LoVo (cell line): ENCODE measurements at regions not wholly inside any gene's neighbourhood (a gene's known extent, or its start where the extent isn't known, plus 50 kb on each side); places are given as distances from the start of the nearest gene placed in this dataset.
"Not testable (repeated sequence)": the region's sequence is repeated elsewhere in the genome, so short reads cannot be mapped to it uniquely, and the experiment has no call there.

Experiments
- DNase-seq: peaks from one replicate; pipeline ENCODE4 v3.0.0-alpha.2; 2016; ENCODE audit warnings: low spot score

DNA sequence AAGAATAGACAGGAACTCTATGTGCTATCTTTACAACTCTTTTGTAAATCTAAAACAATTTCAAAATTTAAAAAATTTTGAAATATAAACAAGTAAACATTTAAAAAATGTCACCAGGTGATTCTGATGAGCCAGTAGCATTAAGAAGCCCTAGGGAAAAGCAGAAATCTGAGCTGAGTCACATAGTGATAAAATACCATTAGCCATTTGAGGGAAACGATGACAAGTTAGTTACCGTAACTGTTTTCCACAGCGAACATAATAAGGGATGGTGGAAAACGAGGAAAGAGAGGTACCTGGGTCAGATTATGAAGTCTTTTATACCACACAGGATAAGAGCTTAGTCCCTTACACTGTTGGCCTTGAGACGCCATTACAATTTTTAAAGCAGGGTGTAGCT is 55.5 kb downstream of the PRR15 start:
- DNase-seq = no peak

DNA sequence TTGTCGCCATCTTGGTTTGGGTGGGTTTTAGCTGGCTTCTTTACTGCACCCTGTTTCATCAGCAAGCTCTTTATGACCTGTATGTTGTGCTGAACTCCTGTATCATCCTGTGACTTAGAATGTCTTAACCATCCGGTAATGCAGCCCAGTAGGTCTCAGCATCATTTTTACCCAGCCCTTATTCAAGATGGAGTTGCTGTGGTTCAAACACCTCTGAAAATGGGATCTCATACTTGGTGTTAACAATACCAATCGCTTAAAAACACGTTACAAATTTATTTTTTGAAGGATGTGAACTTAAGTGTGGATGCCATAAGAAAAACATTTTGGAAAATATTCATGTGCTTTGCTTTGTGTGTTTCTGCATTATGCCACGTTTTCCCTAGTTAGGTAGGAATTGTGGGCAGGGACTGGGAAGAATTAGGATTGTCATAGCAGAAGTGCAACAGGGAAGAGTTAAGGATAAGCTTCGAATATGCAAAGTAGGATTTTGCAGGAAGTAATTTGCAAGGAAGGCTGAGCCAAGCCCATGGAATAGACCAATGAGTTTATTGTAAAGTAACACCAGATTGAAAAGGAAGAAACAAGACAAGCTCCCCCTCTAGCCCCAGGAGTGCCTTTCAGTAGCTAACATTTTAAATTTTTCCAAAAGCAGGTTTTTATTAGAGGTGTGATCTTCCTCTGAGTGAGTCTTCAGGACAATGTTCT is 56.4 kb downstream of the PRR15 start:
- no peak for DNase-seq

DNA sequence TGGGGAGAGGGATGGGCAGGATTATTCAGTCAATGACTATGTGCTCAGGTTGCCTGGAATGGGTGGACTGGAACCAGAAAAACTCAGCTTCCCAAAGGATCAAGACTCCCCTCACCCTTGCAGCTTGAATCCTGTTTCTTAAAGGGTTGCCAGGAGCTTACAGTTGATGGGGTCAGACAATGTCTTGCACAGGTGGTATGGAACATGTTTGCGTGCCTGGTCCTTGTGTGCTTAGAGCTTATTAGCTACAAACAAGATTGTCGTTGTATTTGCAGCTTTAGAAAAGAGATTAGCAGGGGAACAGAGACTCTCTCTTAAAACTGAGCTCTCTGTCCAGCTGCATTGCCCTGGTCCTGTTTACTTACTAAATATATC is 56.9 kb downstream of the PRR15 start:
- DNase-seq = no peak

GRCh38 chr7:29622335-29623265 is 59.0 kb downstream of the PRR15 start:
- peak; percentile 79 for DNase-seq

DNA sequence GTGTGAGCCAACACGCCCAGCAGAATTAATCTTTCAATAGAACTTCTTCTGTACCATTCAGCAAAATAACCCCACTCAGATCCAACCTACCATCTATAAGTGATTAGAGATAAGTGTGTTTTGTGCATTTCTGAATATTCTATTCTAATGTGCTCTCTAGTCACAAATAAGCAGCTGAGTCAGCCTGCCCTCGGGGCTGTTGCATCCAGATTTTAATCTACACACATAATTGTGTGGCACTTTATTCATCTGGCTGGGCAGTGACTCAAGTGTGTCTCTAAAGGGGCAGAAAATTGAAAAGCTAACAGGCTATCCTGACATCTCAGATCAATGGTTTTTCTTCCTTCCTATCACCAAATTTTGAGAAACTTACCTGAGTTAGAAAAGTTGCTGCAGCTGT is 60.3 kb downstream of the PRR15 start:
- no peak for DNase-seq

DNA sequence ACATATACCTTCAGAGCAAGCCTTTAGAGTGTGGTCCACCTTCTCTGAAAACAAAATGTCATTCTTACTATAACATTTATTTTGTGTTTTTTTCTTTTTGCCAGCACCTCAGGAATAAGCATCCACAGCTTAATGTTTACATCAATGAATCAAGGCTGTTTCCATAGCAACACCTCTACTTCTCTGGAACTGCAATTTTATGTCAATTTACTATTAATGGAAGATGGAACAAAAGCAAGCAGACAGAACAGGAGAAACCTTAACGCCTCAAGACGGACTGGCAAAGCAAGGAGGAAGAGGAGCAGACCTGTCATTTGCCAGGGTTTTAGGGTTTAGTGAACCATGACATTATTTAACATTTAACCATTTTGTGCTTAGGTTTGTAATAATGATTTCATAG is 63.1 kb downstream of the PRR15 start:
- DNase-seq = no peak

GRCh38 chr7:29627631-29628030 is 64.0 kb downstream of the PRR15 start:
- no peak for DNase-seq

DNA sequence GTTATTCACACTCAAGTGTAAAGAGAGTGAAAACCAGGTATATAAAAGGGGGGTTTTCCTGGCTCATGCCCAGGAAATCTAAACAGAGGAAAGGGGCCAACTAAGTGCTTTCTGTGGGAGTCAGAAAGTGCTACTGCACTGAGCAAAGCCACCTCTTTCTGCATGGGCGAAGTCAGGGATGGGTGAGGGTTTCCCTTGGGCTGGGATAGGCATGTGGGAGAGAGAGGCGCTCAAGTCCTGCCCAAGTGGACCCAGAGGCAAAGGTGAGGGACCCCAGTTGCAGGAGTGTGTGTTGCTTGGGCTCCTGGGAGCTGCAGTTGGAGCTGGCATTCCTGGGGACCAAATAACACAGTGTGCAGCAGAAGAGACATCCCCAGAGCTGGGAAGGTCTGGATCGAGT is 65.9 kb downstream of the PRR15 start:
- DNase-seq = no peak

DNA sequence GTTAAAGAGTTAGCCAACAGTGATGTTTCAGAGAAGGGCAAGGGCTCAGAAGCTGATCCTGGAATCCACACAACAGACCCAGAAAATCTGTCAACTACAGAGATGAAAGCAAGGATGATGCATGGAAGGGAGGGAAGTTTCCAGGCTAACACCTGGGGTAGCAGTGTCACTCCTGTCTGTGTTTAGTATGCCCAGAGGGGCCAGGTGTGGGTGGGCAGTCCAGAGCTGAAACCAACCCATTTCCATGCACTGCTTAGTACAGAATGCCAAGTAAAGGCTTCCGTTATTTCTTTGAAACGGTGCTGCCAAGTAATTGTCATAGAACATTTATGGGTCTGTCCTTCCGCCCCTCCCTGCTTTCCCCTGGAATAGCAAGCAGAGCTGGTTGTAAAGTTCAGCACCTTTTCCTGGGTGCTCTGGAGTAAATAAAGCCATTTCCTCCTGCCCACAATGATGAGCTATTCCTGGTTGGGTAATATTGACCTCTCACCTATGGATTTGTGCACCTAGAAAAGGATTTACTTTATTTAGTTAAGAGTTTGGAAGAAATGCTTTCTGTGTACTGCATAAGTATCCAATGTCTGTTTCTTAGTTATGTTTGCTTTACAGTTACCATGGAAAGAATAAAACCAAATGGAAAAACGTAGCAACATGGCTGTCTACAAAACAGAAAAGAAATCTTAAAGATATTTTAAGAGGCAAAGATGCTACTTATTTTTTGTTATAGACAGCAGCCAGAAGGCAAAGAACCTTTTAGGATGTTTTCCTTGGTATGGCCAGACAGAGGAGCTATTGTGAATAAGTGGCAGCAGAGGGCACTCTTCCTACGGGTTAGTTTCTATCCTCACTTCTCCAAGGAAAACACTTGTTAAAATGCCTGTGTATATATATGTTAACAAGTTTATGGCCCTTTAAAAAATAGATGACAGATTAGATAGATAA is 71.7 kb downstream of the PRR15 start:
- DNase-seq = peak; percentile 60

- no peak for DNase-seq
Observed at GRCh38 chr7:29636009-29636351, 72.3 kb downstream of the PRR15 start.

GRCh38 chr7:29637374-29637773 is 73.7 kb downstream of the PRR15 start:
- DNase-seq = no peak

DNA sequence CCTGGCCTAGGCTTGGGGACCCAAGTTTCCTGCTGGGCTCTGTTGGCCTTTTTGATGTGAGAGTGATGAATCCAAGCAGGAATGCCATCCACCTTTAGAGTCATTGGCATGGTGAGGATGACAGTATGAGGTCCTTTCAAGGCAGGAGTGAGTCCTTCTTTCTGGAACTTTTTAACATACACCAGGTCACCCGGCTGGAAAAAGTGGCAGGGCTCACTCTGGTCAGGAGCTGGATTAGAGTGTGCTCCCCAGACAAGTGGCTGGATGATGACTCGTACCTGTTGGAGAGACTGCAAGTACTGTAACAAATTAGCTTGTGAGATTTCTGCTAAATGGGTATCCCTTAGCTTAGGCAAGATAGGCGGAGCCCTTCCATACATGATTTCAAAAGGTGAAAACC is 75.2 kb downstream of the PRR15 start:
- not testable (repeated sequence) for DNase-seq

- DNase-seq = no peak
Observed at GRCh38 chr7:29639386-29639785, 75.8 kb downstream of the PRR15 start.

GRCh38 chr7:29639886-29640595 is 76.4 kb downstream of the PRR15 start:
- DNase-seq = no peak

GRCh38 chr7:29641651-29642050 is 78.0 kb downstream of the PRR15 start:
- DNase-seq = no peak

DNA sequence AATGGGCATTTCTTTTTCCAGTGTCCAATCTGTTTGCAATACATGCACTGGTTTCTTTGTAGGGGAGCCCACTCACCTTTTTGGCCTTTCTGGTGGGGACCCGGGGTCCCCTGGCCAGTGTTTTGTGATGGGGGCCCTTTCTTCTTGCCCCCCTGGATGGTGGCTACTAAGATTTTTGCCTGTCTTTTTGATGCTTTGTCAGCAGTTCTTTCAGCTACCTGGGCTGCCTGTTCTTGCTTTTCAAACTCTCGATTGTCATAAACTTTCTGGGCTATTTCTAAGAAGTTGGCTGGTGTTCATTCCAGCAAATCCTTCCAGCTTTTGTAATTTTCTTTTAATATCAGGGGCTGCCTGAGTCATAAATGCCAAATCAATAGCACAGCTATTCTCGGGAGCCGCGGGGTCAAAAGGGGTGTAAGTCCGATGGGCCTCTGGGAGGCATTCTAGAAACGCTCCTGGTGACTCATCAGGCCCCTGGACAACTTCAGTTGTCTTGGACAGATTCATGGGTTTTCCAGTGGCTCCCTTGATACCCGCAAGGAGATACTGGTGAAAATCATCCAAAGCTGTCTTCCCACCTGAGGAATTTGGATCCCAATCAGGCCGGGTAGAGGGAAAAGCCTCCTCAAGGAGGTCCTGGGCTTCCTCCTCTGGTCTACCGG is 79.0 kb downstream of the PRR15 start:
- DNase-seq = no peak

- DNase-seq = not testable (repeated sequence)
Observed at GRCh38 chr7:29646116-29646515, 82.5 kb downstream of the PRR15 start.

- DNase-seq = no peak
Observed at GRCh38 chr7:29647020-29647654, 83.5 kb downstream of the PRR15 start.

DNA sequence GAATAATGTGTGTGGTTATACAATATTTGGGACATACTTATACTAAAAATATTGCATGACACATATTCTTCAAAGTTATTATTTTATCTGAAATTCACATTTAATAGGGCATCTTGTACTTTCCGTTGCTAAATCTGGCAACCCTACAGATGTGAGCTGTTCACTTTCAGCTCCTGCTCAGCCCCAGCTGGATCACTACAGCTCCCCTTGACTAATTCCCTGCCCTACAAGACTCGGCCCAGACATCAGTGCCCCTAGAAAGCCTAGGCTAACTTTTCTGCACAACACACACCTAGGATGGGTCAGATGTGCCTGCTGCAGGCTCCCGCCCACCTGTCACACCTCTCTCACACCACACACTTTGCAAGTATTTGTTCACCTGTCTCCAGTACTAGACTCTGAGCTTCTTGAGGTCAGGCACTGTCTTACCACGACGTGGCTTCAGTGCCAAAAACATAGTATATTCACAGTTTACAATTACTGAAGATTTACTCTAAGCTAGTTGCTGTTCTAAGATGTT is 84.1 kb downstream of the PRR15 start:
- not testable (repeated sequence) for DNase-seq

GRCh38 chr7:29649028-29649716 is 85.5 kb downstream of the PRR15 start:
- DNase-seq = no peak
